Activated T-cell treated with anti-CD3 and anti-CD28 coated beads, Interleukin-2, amount 50 U/mL, for 4 hours (primary cell): ENCODE measurements at regions not wholly inside any gene's neighbourhood (a gene's known extent, or its start where the extent isn't known, plus 50 kb on each side); places are given as distances from the start of the nearest gene placed in this dataset.

ENCODE experiments used
- ATAC-seq, 2 donors: fragments of 200-7000 bp; cut with Tn5 transposase; one replicate each; pipeline ENCODE4 v1.10.0; 2021
- DNase-seq: peaks from one replicate; pipeline ENCODE4 v3.0.0-alpha.2; 2020
- H3K27me3 Mint-ChIP-seq: one replicate; pipeline ENCODE4 v1.8.0; 2021; ENCODE audit warnings: low read depth, mixed read lengths
- H3K36me3 Mint-ChIP-seq: one replicate; pipeline ENCODE4 v1.8.0; 2022; ENCODE audit warnings: mixed read lengths; ENCODE audit not compliant: insufficient read depth
- H3K4me1 Mint-ChIP-seq: one replicate; pipeline ENCODE4 v1.8.0; 2021; ENCODE audit warnings: low read depth, mixed read lengths
- H3K4me3 Mint-ChIP-seq: one replicate; pipeline ENCODE4 v1.8.0; 2021; ENCODE audit warnings: mild to moderate bottlenecking, moderate library complexity, mixed read lengths
- H3K9me3 Mint-ChIP-seq: one replicate; pipeline ENCODE4 v1.8.0; 2021; ENCODE audit warnings: mixed read lengths

GRCh38 chr6:101294051-101294638 lies 99.4 kb upstream of the GRIK2 start:
- Mint-ChIP-seq H3K27me3 (no peaks in the 10 kb centered on the region), H3K36me3 (no peaks in the 10 kb centered on the region), H3K4me3 (no peak overlapping the region), H3K4me1 (no peaks in the 10 kb centered on the region), H3K9me3 (peaks cover 7% of the 10 kb centered on the region)
- DNase-seq, result no peak
- no peak for ATAC-seq

GRCh38 chr6:101294676-101295075 lies 98.8 kb upstream of the GRIK2 start:
- Mint-ChIP-seq H3K9me3 (peaks cover 7% of the 10 kb centered on the region), H3K4me1 (no peaks in the 10 kb centered on the region), H3K4me3 (no peak overlapping the region), H3K27me3 (no peaks in the 10 kb centered on the region), H3K36me3 (no peaks in the 10 kb centered on the region)
- DNase-seq, result no peak
- no peak for ATAC-seq

GRCh38 chr6:101296169-101296960 lies 97.1 kb upstream of the GRIK2 start:
- Mint-ChIP-seq H3K27me3 (no peaks in the 10 kb centered on the region), H3K4me1 (no peaks in the 10 kb centered on the region), H3K9me3 (peaks cover 8% of the 10 kb centered on the region), H3K4me3 (no peak overlapping the region), H3K36me3 (no peaks in the 10 kb centered on the region)
- no peak for DNase-seq
- ATAC-seq, result no peak

GRCh38 chr6:101302593-101302992 lies 90.9 kb upstream of the GRIK2 start:
- Mint-ChIP-seq H3K4me1 (no peaks in the 10 kb centered on the region), H3K4me3 (no peak overlapping the region), H3K27me3 (no peaks in the 10 kb centered on the region), H3K36me3 (no peaks in the 10 kb centered on the region), H3K9me3 (peaks cover 12% of the 10 kb centered on the region)
- no peak for ATAC-seq
- DNase-seq, result no peak

- ATAC-seq, result peak in 1 of 2 donors; percentile 37
- Mint-ChIP-seq H3K36me3 (no peaks in the 10 kb centered on the region), H3K9me3 (peaks cover 12% of the 10 kb centered on the region), H3K27me3 (no peaks in the 10 kb centered on the region), H3K4me1 (no peaks in the 10 kb centered on the region), H3K4me3 (no peak overlapping the region)
- no peak for DNase-seq
These were observed 90.0 kb upstream of the GRIK2 start for GRCh38 chr6:101303495-101303894.

- Mint-ChIP-seq H3K4me1 (no peaks in the 10 kb centered on the region), H3K9me3 (no peaks in the 10 kb centered on the region), H3K4me3 (no peak overlapping the region), H3K27me3 (no peaks in the 10 kb centered on the region), H3K36me3 (no peaks in the 10 kb centered on the region)
- ATAC-seq (no peak), DNase-seq (no peak)
These were observed 80.9 kb upstream of the GRIK2 start for GRCh38 chr6:101312652-101313051.

- ATAC-seq, result no peak
These were observed 70.6 kb upstream of the GRIK2 start for GRCh38 chr6:101322921-101323320.

GRCh38 chr6:101326411-101326810 lies 67.1 kb upstream of the GRIK2 start:
- no peak overlapping the region for H3K4me3 Mint-ChIP-seq
- H3K4me1 Mint-ChIP-seq, result no peaks in the 10 kb centered on the region
- H3K27me3 Mint-ChIP-seq, result no peaks in the 10 kb centered on the region
- H3K9me3 Mint-ChIP-seq, result peaks cover 11% of the 10 kb centered on the region
- DNase-seq (no peak), ATAC-seq (no peak)
- no peaks in the 10 kb centered on the region for H3K36me3 Mint-ChIP-seq

More at GRCh38 chr6:101322921-101323320, 70.6 kb upstream of the GRIK2 start:
- Mint-ChIP-seq H3K4me1 (no peaks in the 10 kb centered on the region), H3K9me3 (peaks cover 10% of the 10 kb centered on the region), H3K36me3 (no peaks in the 10 kb centered on the region), H3K27me3 (no peaks in the 10 kb centered on the region), H3K4me3 (no peak overlapping the region)
- DNase-seq, result no peak

GRCh38 chr6:101341926-101342325 lies 51.6 kb upstream of the GRIK2 start:
- no peak for ATAC-seq
- no peak for DNase-seq
- no peaks in the 10 kb centered on the region for H3K4me1 Mint-ChIP-seq
- peaks cover 7% of the 10 kb centered on the region for H3K9me3 Mint-ChIP-seq
- H3K27me3 Mint-ChIP-seq, result no peaks in the 10 kb centered on the region
- no peak overlapping the region for H3K4me3 Mint-ChIP-seq
- H3K36me3 Mint-ChIP-seq, result no peaks in the 10 kb centered on the region
